K562 (cell line): ENCODE measurements at regions not wholly inside any gene's neighbourhood (a gene's known extent, or its start where the extent isn't known, plus 50 kb on each side); places are given as distances from the start of the nearest gene placed in this dataset.

Experiments
- ATAC-seq: fragments of 200-7000 bp; cut with Tn5 transposase; 3 replicates; pipeline ENCODE4 v1.9.1; 2020; ENCODE audit warnings: moderate library complexity
- BruUV-seq: library from RNA; stranded (reverse); fragments of 400-500 nt; replicated peaks from 2 replicates; lab custom pipeline; 2021; lab: Mats Ljungman, UMichigan
- CTCF ChIA-PET: fragments of 300-600 bp; formaldehyde crosslinking; extraction: SDS; loops from one replicate; lab custom pipeline; 2021; ENCODE audit warnings: low intra/inter-chr PET ratio; lab: Yijun Ruan, JAX
- POLR2A ChIA-PET: fragments of 300-600, 350-650 bp; sonication (Branson Sonifier 250); formaldehyde crosslinking; extraction: SDS; loops from one replicate; lab custom pipeline; 2021; ENCODE audit warnings: antibody characterized with exemption, inconsistent platforms; lab: Yijun Ruan, JAX
- DNase-seq, 4 experiments: peaks; one replicate each; pipeline versions ENCODE4 v3.0.0 to v3.0.0-alpha.2; 2011 to 2018; ENCODE audit warnings: low spot score in 3 of 4, mixed read lengths in 3 of 4; ENCODE audit errors: extremely low read depth in 1 of 4
- FAIRE-seq: peaks from 2 replicates; lab custom pipeline; 2011; peaks lifted over from hg19 to GRCh38; lab: Jason Lieb, UNC
- H2AFZ ChIP-seq: 2 replicates; pipeline ENCODE4 v1.6.0; 2011; ENCODE audit warnings: low read depth, low read length, control low read depth, inconsistent platforms
- H3K27ac ChIP-seq: fragments of 200-600 bp; 3 replicates; pipeline ENCODE4 v1.8.0; 2011; ENCODE audit warnings: low read depth, mild to moderate bottlenecking, control low read depth, inconsistent platforms, low read length, moderate library complexity, mixed read lengths; ENCODE audit errors: extremely low read depth
- H3K27me3 ChIP-seq, 2 experiments: fragments of 300-600 bp in 1 of 2; 2 replicates in 1 of 2; 3 replicates in 1 of 2; pipeline versions ENCODE4 v1.6.0 to v1.8.0; 2011; ENCODE audit warnings: inconsistent platforms in 2 of 2, low read length in 2 of 2, mild to moderate bottlenecking in 1 of 2, mixed read lengths in 1 of 2, moderate library complexity in 1 of 2; ENCODE audit not compliant: control insufficient read depth in 2 of 2, insufficient read depth in 2 of 2
- H3K36me3 ChIP-seq: fragments of 300-600 bp; 3 replicates; pipeline ENCODE4 v1.8.0; 2011; ENCODE audit warnings: mild to moderate bottlenecking, low read length, inconsistent platforms; ENCODE audit not compliant: control insufficient read depth, insufficient read depth
- H3K4me1 ChIP-seq, 2 experiments: fragments of 200-600 bp in 1 of 2; replicated peaks in 1 of 2; 2 replicates in 1 of 2; 3 replicates in 1 of 2; pipeline versions ENCODE4 v1.5.1 to v1.8.0; 2011; ENCODE audit warnings: inconsistent platforms in 2 of 2, low read length in 2 of 2, mild to moderate bottlenecking in 1 of 2, mixed read lengths in 1 of 2, moderate library complexity in 1 of 2; ENCODE audit not compliant: control insufficient read depth in 2 of 2, insufficient read depth in 2 of 2
- H3K4me2 ChIP-seq: 2 replicates; pipeline ENCODE4 v1.6.1; 2011; ENCODE audit warnings: low read length, control low read depth, inconsistent platforms, mixed read lengths; ENCODE audit not compliant: insufficient read depth
- H3K4me3 ChIP-seq: fragments of 200-600 bp; sonication (generic), shearing (Covaris generic); 2 replicates; pipeline ENCODE4 v1.5.1; 2016; ENCODE audit warnings: control low read depth, inconsistent platforms
- H3K79me2 ChIP-seq: fragments of 200-600 bp; 3 replicates; pipeline ENCODE4 v1.8.0; 2011; ENCODE audit warnings: low read length, inconsistent platforms; ENCODE audit not compliant: control insufficient read depth, insufficient read depth
- H3K9ac ChIP-seq, 2 experiments: 2 replicates each; pipeline versions ENCODE4 v1.6.0 to v1.6.1; 2011; ENCODE audit warnings: low read depth in 2 of 2, low read length in 2 of 2, control low read depth in 1 of 2, inconsistent platforms in 1 of 2, mild to moderate bottlenecking in 1 of 2, mixed read lengths in 1 of 2; ENCODE audit not compliant: insufficient read depth in 1 of 2
- H3K9me1 ChIP-seq: one replicate; pipeline ENCODE4 v1.6.0; 2011; ENCODE audit warnings: inconsistent platforms, mild to moderate bottlenecking, low read length, moderate library complexity; ENCODE audit not compliant: control insufficient read depth, insufficient read depth
- H3K9me3 ChIP-seq: replicated peaks from 2 replicates; pipeline ENCODE4 v1.5.1; 2011; ENCODE audit warnings: low read depth, low read length, inconsistent platforms; ENCODE audit not compliant: control insufficient read depth, insufficient read depth
- H4K20me1 ChIP-seq: replicated peaks from 2 replicates; pipeline ENCODE4 v1.6.1; 2011; ENCODE audit warnings: low read length, inconsistent platforms, mixed read lengths; ENCODE audit not compliant: control insufficient read depth, insufficient read depth
- DNMT1 ChIP-seq: fragments of 450-650 bp; IDR thresholded peaks from 2 replicates; pipeline ENCODE4 v1.6.1; 2016; ENCODE audit warnings: antibody characterized with exemption, mild to moderate bottlenecking
- KDM2B ChIP-seq: fragments of 250-450 bp; sonication (Bioruptor Pico); IDR thresholded peaks from 2 replicates; pipeline ENCODE4 v1.8.0; 2021; ENCODE audit warnings: mild to moderate bottlenecking, moderate library complexity
- KLF10 ChIP-seq: fragments of 250-450 bp; sonication (Bioruptor Pico); IDR thresholded peaks from 2 replicates; pipeline ENCODE4 v1.6.1; 2021; ENCODE audit warnings: matching md5 sums
- RAD21 ChIP-seq, 2 experiments: fragments of 250-450 bp in 1 of 2; fragments of 450-650 bp in 1 of 2; sonication (Bioruptor Pico) in 1 of 2; formaldehyde crosslinking in 1 of 2; IDR thresholded peaks in 1 of 2; conservative IDR thresholded peaks in 1 of 2; 2 replicates each; pipeline versions ENCODE4 v1.4.0 to v1.8.0; 2020 to 2022; ENCODE audit warnings: mild to moderate bottlenecking in 2 of 2, moderate library complexity in 1 of 2
- RBFOX2 ChIP-seq: fragments of 200-400 bp; formaldehyde crosslinking; IDR thresholded peaks from 2 replicates; pipeline ENCODE4 v1.6.1; 2017; ENCODE audit warnings: low read depth, mild to moderate bottlenecking, low read length, moderate library complexity
- RFX1 ChIP-seq: fragments of 450-650 bp; IDR thresholded peaks from 2 replicates; pipeline ENCODE4 v1.6.1; 2016; ENCODE audit warnings: mild to moderate bottlenecking, moderate library complexity
- ZBTB1 ChIP-seq: sonication (generic); formaldehyde crosslinking; IDR thresholded peaks from 2 replicates; pipeline ENCODE4 v1.8.1; 2023; ENCODE audit warnings: missing genetic modification reagents, low read depth, mild to moderate bottlenecking, borderline replicate concordance
- ZNF121 ChIP-seq: sonication (generic); formaldehyde crosslinking; conservative IDR thresholded peaks from 2 replicates; pipeline ENCODE4 v1.8.0; 2022; ENCODE audit warnings: missing genetic modification reagents
- ZNF282 ChIP-seq: sonication (generic); formaldehyde crosslinking; IDR thresholded peaks from 2 replicates; pipeline ENCODE4 v1.8.1; 2023; ENCODE audit warnings: missing genetic modification reagents
- ZNF77 ChIP-seq: fragments of 250-450 bp; sonication (Bioruptor Pico); IDR thresholded peaks from 2 replicates; pipeline ENCODE4 v1.5.0; 2020
- ZNF780A ChIP-seq: fragments of 250-450 bp; sonication (Bioruptor Pico); IDR thresholded peaks from 2 replicates; pipeline ENCODE4 v1.5.0; 2021; ENCODE audit warnings: mild to moderate bottlenecking
- WGBS: fragments of 100-300 bp; shearing (Covaris generic); methylation state at CpG from one replicate; pipeline ENCODE4 v1.1.6; 2016; ENCODE audit warnings: low coverage, mixed read lengths; ENCODE audit not compliant: insufficient coverage; ENCODE audit errors: missing lambda C conversion rate; 5-methylcytosine and 5-hydroxymethylcytosine counted together
- in situ Hi-C: fragments of 300-500 bp; cut with MboI; formaldehyde crosslinking; loops from 4 replicates; pipeline ENCODE4 v1.15.0; 2018; ENCODE audit warnings: inconsistent platforms, mixed read lengths
- intact Hi-C: fragments of 100-400 bp; cut with micrococcal nuclease; formaldehyde crosslinking; loops from 2 replicates; pipeline ENCODE4 v1.14.2; 2022
- TF ChIP-seq, protein P1 (sequence below): sonication (generic); formaldehyde crosslinking; IDR thresholded peaks from 2 replicates; pipeline ENCODE4 v1.8.1; 2023; ENCODE audit warnings: missing genetic modification reagents, mild to moderate bottlenecking, borderline replicate concordance
- TF ChIP-seq, protein P2 (sequence below): fragments of 450-650 bp; formaldehyde crosslinking; IDR thresholded peaks from 2 replicates; pipeline ENCODE4 v1.4.0; 2022; ENCODE audit warnings: missing genetic modification characterization
- TF ChIP-seq, protein P3 (sequence below): sonication (generic); formaldehyde crosslinking; IDR thresholded peaks from 2 replicates; pipeline ENCODE4 v1.9.0; 2022; ENCODE audit warnings: mild to moderate bottlenecking, missing genetic modification reagents

DNA sequence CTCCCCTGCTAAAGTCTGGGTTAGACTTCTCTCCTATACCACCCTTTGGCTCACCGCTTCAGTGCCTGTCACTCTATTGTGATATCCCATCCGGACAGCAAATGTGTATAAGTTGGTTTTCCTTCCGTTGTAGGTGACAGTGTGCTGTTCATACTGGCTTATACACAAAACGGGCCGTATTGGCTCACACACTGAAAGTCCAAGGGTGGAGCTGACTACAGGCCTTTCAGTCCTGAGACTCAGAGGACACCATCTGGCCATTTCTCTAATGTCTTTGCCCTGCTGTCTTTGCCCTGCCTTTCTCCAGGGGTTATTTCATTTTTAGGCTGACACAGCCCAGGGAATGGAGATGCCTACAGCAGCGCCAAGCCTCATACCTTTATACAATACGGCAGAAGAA lies 90.7 kb downstream of the URB2 start (continued):
- TF ChIP-seq, protein P1, sequence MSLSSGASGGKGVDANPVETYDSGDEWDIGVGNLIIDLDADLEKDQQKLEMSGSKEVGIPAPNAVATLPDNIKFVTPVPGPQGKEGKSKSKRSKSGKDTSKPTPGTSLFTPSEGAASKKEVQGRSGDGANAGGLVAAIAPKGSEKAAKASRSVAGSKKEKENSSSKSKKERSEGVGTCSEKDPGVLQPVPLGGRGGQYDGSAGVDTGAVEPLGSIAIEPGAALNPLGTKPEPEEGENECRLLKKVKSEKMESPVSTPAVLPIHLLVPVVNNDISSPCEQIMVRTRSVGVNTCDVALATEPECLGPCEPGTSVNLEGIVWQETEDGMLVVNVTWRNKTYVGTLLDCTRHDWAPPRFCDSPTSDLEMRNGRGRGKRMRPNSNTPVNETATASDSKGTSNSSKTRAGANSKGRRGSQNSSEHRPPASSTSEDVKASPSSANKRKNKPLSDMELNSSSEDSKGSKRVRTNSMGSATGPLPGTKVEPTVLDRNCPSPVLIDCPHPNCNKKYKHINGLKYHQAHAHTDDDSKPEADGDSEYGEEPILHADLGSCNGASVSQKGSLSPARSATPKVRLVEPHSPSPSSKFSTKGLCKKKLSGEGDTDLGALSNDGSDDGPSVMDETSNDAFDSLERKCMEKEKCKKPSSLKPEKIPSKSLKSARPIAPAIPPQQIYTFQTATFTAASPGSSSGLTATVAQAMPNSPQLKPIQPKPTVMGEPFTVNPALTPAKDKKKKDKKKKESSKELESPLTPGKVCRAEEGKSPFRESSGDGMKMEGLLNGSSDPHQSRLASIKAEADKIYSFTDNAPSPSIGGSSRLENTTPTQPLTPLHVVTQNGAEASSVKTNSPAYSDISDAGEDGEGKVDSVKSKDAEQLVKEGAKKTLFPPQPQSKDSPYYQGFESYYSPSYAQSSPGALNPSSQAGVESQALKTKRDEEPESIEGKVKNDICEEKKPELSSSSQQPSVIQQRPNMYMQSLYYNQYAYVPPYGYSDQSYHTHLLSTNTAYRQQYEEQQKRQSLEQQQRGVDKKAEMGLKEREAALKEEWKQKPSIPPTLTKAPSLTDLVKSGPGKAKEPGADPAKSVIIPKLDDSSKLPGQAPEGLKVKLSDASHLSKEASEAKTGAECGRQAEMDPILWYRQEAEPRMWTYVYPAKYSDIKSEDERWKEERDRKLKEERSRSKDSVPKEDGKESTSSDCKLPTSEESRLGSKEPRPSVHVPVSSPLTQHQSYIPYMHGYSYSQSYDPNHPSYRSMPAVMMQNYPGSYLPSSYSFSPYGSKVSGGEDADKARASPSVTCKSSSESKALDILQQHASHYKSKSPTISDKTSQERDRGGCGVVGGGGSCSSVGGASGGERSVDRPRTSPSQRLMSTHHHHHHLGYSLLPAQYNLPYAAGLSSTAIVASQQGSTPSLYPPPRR (CRISPR knock-in tag): no peak
- TF ChIP-seq, all 486 proteins: peak for 0

DNA sequence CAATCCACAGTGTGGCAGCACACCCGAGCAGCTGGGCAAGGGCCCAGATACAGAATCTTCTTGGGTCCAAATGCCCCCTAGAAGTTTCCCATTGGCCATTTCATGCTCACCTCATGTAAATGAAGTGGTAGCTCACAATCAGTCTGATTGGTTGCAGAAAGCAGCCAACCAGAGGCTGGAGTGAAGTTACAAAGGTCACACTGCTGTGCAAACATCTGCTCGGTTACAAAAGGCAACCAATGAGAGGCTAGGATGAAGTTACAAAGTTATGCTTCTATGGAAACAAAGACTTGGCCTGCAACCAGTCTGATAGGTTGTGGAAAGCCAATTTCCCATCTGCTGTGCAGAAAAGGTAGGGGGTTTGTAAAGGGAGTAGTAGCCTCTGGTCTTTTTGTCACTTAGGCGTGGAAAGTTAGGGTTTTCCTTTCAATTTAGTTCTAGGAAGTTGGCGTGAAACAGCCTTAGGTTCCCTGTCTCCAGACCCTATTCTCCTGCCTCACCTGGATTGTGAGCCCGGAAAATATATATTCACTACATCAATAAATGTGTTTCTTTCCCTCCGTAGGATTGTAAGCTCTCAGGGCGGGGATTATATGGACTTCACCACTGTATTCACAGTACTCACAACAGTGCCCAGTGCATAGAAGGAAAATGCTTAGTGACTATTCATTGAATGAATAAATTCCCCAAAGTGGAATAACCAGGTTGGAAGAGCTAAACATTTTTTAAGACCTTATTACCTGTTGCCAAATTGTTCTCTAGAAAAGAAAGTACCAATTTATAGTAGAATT lies 91.9 kb downstream of the URB2 start:
- Histone ChIP-seq H4K20me1 (no peaks in the 10 kb centered on the region), H3K9me1 (no peaks in the 10 kb centered on the region), H3K4me3 (no peak overlapping the region), H3K9me3 (no peaks in the 10 kb centered on the region), H3K9ac (no peak overlapping the region), H3K4me2 (peak overlapping the region; percentile 44), H3K27ac (no peak overlapping the region), H3K36me3 (no peaks in the 10 kb centered on the region), H3K4me1 (no peaks in the 10 kb centered on the region), H2AFZ (peak overlapping the region; percentile 85), H3K79me2 (no peaks in the 10 kb centered on the region), H3K27me3 (no peaks in the 10 kb centered on the region)
- ATAC-seq (peak; percentile 80), DNase-seq (peak in 2 of 4 experiments; percentile 42 to 46), FAIRE-seq (peak; percentile 91)
- no TSS peak for BruUV-seq
- CTCF ChIA-PET: no interaction called here
- POLR2A ChIA-PET: interaction anchor here (0.9 kb wide), 1 partner anchor 23 kb away, joined by 3 read pairs; no protein-coding TSS in a partner anchor
- WGBS: 34% methylated on average over 7 of the region's 7 CpGs
- in situ Hi-C loops: loop anchor here (25.0 kb wide), 1 partner anchor 594 kb away; no protein-coding TSS in a partner anchor
- intact Hi-C loops: loop anchor here (5.0 kb wide), 2 partner anchors 74 to 129 kb away; no protein-coding TSS in a partner anchor
- TF ChIP-seq, protein P2, sequence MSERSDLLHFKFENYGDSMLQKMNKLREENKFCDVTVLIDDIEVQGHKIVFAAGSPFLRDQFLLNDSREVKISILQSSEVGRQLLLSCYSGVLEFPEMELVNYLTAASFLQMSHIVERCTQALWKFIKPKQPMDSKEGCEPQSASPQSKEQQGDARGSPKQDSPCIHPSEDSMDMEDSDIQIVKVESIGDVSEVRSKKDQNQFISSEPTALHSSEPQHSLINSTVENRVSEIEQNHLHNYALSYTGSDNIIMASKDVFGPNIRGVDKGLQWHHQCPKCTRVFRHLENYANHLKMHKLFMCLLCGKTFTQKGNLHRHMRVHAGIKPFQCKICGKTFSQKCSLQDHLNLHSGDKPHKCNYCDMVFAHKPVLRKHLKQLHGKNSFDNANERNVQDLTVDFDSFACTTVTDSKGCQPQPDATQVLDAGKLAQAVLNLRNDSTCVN (CRISPR knock-in tag): no peak
- no peak for TF ChIP-seq ZNF780A (CRISPR knock-in tag)
- TF ChIP-seq ZNF282 (CRISPR knock-in tag): no peak
- TF ChIP-seq KLF10: no peak
- TF ChIP-seq RFX1: peak; percentile 49; the same call in 1 of the 2 replicates
- no peak for TF ChIP-seq ZBTB1 (CRISPR knock-in tag)
- no peak for TF ChIP-seq DNMT1
- no peak for TF ChIP-seq RBFOX2
- 0 out of 4 replicates have a peak, but pooled peaks of 1 of the 2 experiments have one; percentile 7 for TF ChIP-seq RAD21 (CRISPR knock-in tag; conservative IDR thresholded peaks at IDR 0.05 in 1 of 2, IDR thresholded peaks at IDR 0.05 in 1 of 2)
- TF ChIP-seq ZNF77 (CRISPR knock-in tag): no peak
- TF ChIP-seq KDM2B (CRISPR knock-in tag): no peak
- TF ChIP-seq, protein P3, sequence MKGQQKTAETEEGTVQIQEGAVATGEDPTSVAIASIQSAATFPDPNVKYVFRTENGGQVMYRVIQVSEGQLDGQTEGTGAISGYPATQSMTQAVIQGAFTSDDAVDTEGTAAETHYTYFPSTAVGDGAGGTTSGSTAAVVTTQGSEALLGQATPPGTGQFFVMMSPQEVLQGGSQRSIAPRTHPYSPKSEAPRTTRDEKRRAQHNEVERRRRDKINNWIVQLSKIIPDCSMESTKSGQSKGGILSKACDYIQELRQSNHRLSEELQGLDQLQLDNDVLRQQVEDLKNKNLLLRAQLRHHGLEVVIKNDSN (CRISPR knock-in tag): no peak
- TF ChIP-seq ZNF121: no peak
